GM13976 (cell line): ENCODE measurements at regions not wholly inside any gene's neighbourhood (a gene's known extent, or its start where the extent isn't known, plus 50 kb on each side); places are given as distances from the start of the nearest gene placed in this dataset.

Source experiments
- DNase-seq: peaks from one replicate; pipeline ENCODE4 v3.0.0; 2012; ENCODE audit warnings: low spot score
- CTCF ChIP-seq: IDR thresholded peaks from 2 replicates; pipeline ENCODE4 v1.5.1; 2012; ENCODE audit warnings: borderline replicate concordance, mild to moderate bottlenecking; ENCODE audit not compliant: insufficient read depth; ENCODE audit errors: extremely low read depth, missing control alignments, control extremely low read depth
- in situ Hi-C: fragments of 300-500 bp; cut with MboI; formaldehyde crosslinking; loops from one replicate; pipeline ENCODE4 v1.12.0; 2022; ENCODE audit warnings: low sequenced_read_pairs, mixed read lengths, inconsistent platforms; ENCODE audit not compliant: unreplicated experiment

DNA sequence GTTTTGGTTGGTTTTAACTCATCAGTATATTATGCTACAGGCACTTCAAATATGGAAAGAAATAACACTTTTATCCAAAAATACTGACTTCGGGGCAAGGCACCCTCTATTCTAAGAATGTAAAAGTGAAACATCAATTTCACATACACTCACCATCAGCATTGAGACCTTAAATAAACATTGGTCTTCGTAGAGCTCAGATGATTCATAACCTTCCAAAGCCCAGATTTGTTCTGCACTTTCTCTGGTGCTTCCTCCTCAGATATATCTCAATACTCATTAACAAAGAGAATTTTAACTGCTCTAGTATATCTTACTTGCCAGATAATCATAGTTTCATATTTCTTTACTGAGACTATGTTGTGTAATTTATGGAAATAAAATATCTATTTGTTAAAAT lies 794.3 kb downstream of the LIG4 start:
- DNase-seq: no peak
- no peak for TF ChIP-seq CTCF
- in situ Hi-C loops: no loop called here

- no peak for TF ChIP-seq CTCF
- DNase-seq: no peak
- in situ Hi-C loops: no loop called here
These were observed 802.3 kb downstream of the LIG4 start for GRCh38 chr13:107413005-107413404.

- in situ Hi-C loops: no loop called here
These were observed 808.3 kb downstream of the LIG4 start for GRCh38 chr13:107407074-107407473.

GRCh38 chr13:107395927-107396662 lies 819.2 kb downstream of the LIG4 start:
- no peak for TF ChIP-seq CTCF
- no peak for DNase-seq
- in situ Hi-C loops: no loop called here

More at GRCh38 chr13:107407074-107407473, 808.3 kb downstream of the LIG4 start:
- TF ChIP-seq CTCF: no peak
- no peak for DNase-seq

GRCh38 chr13:107392205-107392604 lies 823.1 kb downstream of the LIG4 start:
- TF ChIP-seq CTCF: no peak
- no peak for DNase-seq
- in situ Hi-C loops: no loop called here

- no peak for DNase-seq
- in situ Hi-C loops: no loop called here
- TF ChIP-seq CTCF: no peak
These were observed 819.6 kb upstream of the ARGLU1 start for GRCh38 chr13:107387525-107387924.
